ENCODE measurements at regions not wholly inside any gene's neighbourhood (a gene's known extent, or its start where the extent isn't known, plus 50 kb on each side); places are given as distances from the start of the nearest gene placed in this dataset.

GRCh38 chr4:89561048-89561447 lies 253.4 kb upstream of the GPRIN3 start:
- TF ChIP-seq CTCF (conservative IDR thresholded peaks at IDR 0.05; ENCODE audit: low read length) = no peak
- DNase-seq (ENCODE audit: low read depth) = no peak
- H3K4me3 ChIP-seq (ENCODE audit: low read length) = no peak overlapping the region

- TF ChIP-seq CTCF (conservative IDR thresholded peaks at IDR 0.05; ENCODE audit: low read length) = peak; percentile 37; the same call in 1 of the 2 replicates
- DNase-seq (ENCODE audit: low read depth) = no peak
- no peak overlapping the region for H3K4me3 ChIP-seq (ENCODE audit: low read length)
These were observed 250.5 kb upstream of the GPRIN3 start for GRCh38 chr4:89558147-89558546.

DNA sequence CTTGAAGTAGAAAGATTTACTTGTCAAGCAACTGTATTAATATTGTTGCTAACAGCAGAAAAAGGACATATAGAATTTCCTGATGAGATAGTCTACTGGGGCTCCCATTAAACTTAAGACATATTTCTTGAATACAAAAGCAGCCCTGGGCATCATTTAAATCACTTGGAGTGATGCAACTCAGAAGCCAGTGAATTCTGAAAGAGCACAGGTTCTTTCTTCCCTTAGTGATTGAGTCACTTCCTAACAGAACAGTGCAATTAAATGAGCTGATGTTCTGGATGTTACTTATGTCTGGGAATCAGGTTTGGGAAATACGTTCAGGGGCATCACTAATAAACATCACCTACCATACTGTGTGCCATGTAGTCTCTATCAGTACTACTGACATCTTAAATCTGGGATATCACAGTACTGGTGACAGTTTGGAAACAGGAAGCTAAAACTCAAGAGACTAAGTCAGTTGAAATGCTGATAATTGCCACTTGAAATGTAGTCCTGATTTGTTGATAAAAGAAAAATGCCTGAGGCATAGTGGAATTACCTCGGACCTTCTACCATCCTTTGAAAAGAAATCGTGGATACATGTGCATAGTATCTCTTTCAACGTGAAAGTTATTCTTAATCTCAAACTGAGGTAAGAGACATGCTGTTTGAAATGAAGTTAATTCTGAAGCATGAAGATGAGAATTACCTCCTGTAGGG lies 249.2 kb upstream of the GPRIN3 start:
- DNase-seq (ENCODE audit: low read depth) = no peak
- TF ChIP-seq CTCF (conservative IDR thresholded peaks at IDR 0.05; ENCODE audit: low read length) = no peak
- H3K4me3 ChIP-seq (ENCODE audit: low read length) = no peak overlapping the region

DNA sequence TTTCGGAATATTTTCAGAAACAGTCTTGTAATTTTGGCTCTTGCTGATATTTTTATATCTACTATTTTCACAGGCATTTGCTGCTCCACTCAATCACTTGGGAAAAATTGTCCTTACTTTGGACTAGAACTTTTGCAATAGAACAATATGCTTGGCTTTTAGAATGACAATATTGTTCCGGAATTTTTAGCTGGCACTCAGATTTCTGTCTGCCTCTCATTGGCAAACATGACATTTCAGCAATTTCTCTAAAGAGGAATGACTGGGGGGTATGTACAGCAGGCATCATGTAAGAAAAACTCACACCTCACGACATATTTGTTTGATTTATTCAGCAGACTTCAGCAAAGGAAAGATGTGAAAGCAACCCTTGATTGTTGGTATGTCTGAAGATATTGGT lies 243.6 kb upstream of the GPRIN3 start:
- DNase-seq (ENCODE audit: low read depth) = peak; percentile 13
- TF ChIP-seq CTCF (conservative IDR thresholded peaks at IDR 0.05; ENCODE audit: low read length) = no peak
- H3K4me3 ChIP-seq (ENCODE audit: low read length) = no peak overlapping the region

DNA sequence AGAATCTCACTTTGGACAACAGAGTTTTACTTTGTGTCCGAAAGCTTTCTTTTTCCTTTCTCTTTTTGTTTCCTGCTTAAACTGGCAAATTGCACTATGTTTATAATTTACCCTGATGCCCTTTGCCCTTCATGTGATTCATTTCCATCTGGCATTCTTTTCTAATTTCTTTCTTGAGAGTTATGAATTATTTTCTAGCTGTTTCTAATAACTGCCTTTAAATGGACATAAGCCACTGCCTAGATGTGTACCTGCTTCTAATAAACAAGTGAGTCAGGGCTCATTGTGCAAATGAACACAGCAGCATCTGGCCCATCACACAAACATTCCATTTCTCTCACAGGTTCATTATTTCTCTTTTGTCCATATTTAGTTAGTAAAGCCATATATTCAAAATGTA lies 242.3 kb upstream of the GPRIN3 start:
- peak; percentile 49 for DNase-seq (ENCODE audit: low read depth)
- H3K4me3 ChIP-seq (ENCODE audit: low read length) = no peak overlapping the region
- no peak for TF ChIP-seq CTCF (conservative IDR thresholded peaks at IDR 0.05; ENCODE audit: low read length)

DNA sequence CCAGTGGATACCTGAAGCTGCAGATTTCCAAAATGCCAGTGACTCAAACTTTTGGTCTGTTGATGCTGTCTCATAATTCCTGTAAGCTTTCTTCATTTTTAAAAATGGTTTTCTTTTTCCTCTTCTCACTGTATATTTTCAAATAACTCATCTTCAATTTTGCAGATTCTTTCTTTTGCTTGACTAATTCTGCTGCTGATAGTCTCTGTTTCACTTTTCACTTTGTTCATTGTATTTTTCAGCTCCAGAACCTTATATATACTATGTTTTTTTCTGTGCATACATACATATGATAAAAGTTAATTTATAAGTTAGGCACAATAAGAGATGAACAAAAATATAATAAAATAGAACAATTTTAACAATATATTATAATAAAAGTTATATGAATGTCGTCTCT lies 237.7 kb upstream of the GPRIN3 start:
- DNase-seq (ENCODE audit: low read depth) = no peak
- TF ChIP-seq CTCF (conservative IDR thresholded peaks at IDR 0.05; ENCODE audit: low read length) = no peak

DNA sequence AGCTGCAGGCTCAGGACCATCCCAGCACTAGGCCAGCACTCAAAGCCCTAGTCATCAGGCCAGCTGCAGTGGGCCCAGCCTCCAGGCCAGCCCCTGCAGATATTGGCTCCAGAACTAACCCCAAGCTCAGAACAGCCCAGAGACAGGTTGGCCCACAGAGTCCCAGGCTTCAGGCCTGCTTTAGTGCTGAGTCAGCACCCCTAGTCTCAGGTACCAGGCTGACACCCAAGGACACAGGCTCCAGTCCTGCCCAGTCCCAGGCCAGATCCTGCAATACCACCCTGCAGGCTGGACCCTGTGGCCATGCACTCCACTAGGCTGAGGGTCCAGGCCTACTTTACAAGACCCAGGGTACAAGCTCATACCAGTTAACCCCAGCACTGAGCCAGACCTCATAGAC lies 234.4 kb upstream of the GPRIN3 start:
- DNase-seq (ENCODE audit: low read depth) = no peak
- H3K4me3 ChIP-seq (ENCODE audit: low read length) = no peak overlapping the region
- TF ChIP-seq CTCF (conservative IDR thresholded peaks at IDR 0.05; ENCODE audit: low read length) = no peak

More for the DNA sequence above, 237.7 kb upstream of the GPRIN3 start:
- H3K4me3 ChIP-seq (ENCODE audit: low read length) = no peak overlapping the region

Measured in AG10803 (cell line).